Breast epithelium (tissue), 4 donors: ENCODE measurements at regions not wholly inside any gene's neighbourhood (a gene's known extent, or its start where the extent isn't known, plus 50 kb on each side); places are given as distances from the start of the nearest gene placed in this dataset.

ENCODE experiments used
- DNase-seq, 2 donors: peaks; one replicate each; pipeline ENCODE4 v3.0.0-alpha.2; 2019; ENCODE audit warnings: low spot score in 2 of 2
- H3K27ac ChIP-seq, 2 donors: fragments of 200-600 bp; sonication (generic) in 1 of 2; one replicate each; pipeline ENCODE4 v1.5.1; 2016 to 2019; ENCODE audit warnings: mild to moderate bottlenecking in 1 of 2
- H3K27me3 ChIP-seq, 2 donors: fragments of 200-600 bp; sonication (generic) in 1 of 2; one replicate each; pipeline versions ENCODE4 v1.5.1 to v1.6.0; 2017 to 2019; ENCODE audit warnings: control low read depth in 1 of 2, mild to moderate bottlenecking in 1 of 2
- H3K36me3 ChIP-seq: fragments of 200-600 bp; one replicate; pipeline ENCODE4 v1.5.1; 2019
- H3K4me1 ChIP-seq, 2 donors: fragments of 200-600 bp; sonication (generic); one replicate each; pipeline ENCODE4 v1.5.1; 2016 to 2019; ENCODE audit warnings: control low read depth in 1 of 2
- H3K4me3 ChIP-seq, 3 donors: fragments of 200-600 bp; sonication (generic); 1 replicate in 2 of 3; 2 replicates in 1 of 3; pipeline ENCODE4 v1.5.1; 2016 to 2019; ENCODE audit warnings: mild to moderate bottlenecking in 3 of 3, moderate library complexity in 2 of 3
- H3K9me3 ChIP-seq, 2 donors: fragments of 200-600 bp; sonication (generic) in 1 of 2; one replicate each; pipeline ENCODE4 v1.5.1; 2016 to 2019; ENCODE audit warnings: control low read depth in 1 of 2
- CTCF ChIP-seq, 3 donors: fragments of 450-650 bp; IDR thresholded peaks; one replicate each; pipeline ENCODE4 v1.5.1; 2016 to 2017; ENCODE audit warnings: antibody characterized with exemption in 3 of 3, mild to moderate bottlenecking in 3 of 3, moderate library complexity in 3 of 3
- POLR2A ChIP-seq: fragments of 450-650 bp; IDR thresholded peaks from one replicate; pipeline ENCODE4 v1.6.1; 2016; ENCODE audit warnings: antibody characterized with exemption, mild to moderate bottlenecking, moderate library complexity
- POLR2AphosphoS5 ChIP-seq, 3 donors: sonication (generic); formaldehyde crosslinking; IDR thresholded peaks; one replicate each; pipeline ENCODE4 v1.6.1; 2017; ENCODE audit warnings: antibody characterized with exemption in 3 of 3
- intact Hi-C: fragments of 100-400 bp; cut with DNase I; formaldehyde crosslinking; loops from one replicate; pipeline ENCODE4 v1.15.1; 2023; ENCODE audit warnings: low total_unique reads

- TF ChIP-seq POLR2A, result no peak
- no peak for TF ChIP-seq POLR2AphosphoS5 (IDR thresholded peaks at IDR 0.05)
- no peak for TF ChIP-seq CTCF (IDR thresholded peaks at IDR 0.05)
- H3K9me3 ChIP-seq, result no peaks in the 10 kb centered on the region
- no peak overlapping the region for H3K4me3 ChIP-seq
- H3K36me3 ChIP-seq, result no peaks in the 10 kb centered on the region
- H3K27ac ChIP-seq, result no peak overlapping the region
- no peaks in the 10 kb centered on the region for H3K27me3 ChIP-seq
- intact Hi-C loops, result no loop called here
- H3K4me1 ChIP-seq, result no peaks in the 10 kb centered on the region
- DNase-seq, result no peak
These were observed 133.3 kb upstream of the ANO3 start for GRCh38 chr11:26198532-26199096.

GRCh38 chr11:26199331-26200095, 132.4 kb upstream of the ANO3 start:
- no peak for DNase-seq
- Histone ChIP-seq H3K9me3 (no peaks in the 10 kb centered on the region), H3K36me3 (no peaks in the 10 kb centered on the region), H3K4me1 (no peaks in the 10 kb centered on the region), H3K27me3 (no peaks in the 10 kb centered on the region), H3K27ac (no peak overlapping the region), H3K4me3 (no peak overlapping the region)
- TF ChIP-seq POLR2AphosphoS5 (IDR thresholded peaks at IDR 0.05) (no peak), CTCF (IDR thresholded peaks at IDR 0.05) (no peak), POLR2A (no peak)
- intact Hi-C loops, result no loop called here

GRCh38 chr11:26201411-26201810, 130.5 kb upstream of the ANO3 start:
- H3K4me1 ChIP-seq, result no peaks in the 10 kb centered on the region
- H3K9me3 ChIP-seq, result no peaks in the 10 kb centered on the region
- no peak overlapping the region for H3K27ac ChIP-seq
- no peak overlapping the region for H3K4me3 ChIP-seq
- H3K27me3 ChIP-seq, result no peaks in the 10 kb centered on the region
- intact Hi-C loops, result no loop called here
- H3K36me3 ChIP-seq, result no peaks in the 10 kb centered on the region
- no peak for DNase-seq
- TF ChIP-seq POLR2AphosphoS5 (IDR thresholded peaks at IDR 0.05) (no peak), CTCF (IDR thresholded peaks at IDR 0.05) (no peak), POLR2A (no peak)

- Histone ChIP-seq H3K27ac (no peak overlapping the region), H3K4me1 (no peaks in the 10 kb centered on the region), H3K9me3 (no peaks in the 10 kb centered on the region), H3K36me3 (no peaks in the 10 kb centered on the region), H3K4me3 (no peak overlapping the region), H3K27me3 (no peaks in the 10 kb centered on the region)
- no peak for DNase-seq
- TF ChIP-seq CTCF (IDR thresholded peaks at IDR 0.05) (no peak), POLR2AphosphoS5 (IDR thresholded peaks at IDR 0.05) (no peak)
- intact Hi-C loops, result no loop called here
These were observed 129.2 kb upstream of the ANO3 start for GRCh38 chr11:26202754-26203153.

GRCh38 chr11:26204101-26204500, 127.8 kb upstream of the ANO3 start:
- Histone ChIP-seq H3K9me3 (no peaks in the 10 kb centered on the region), H3K36me3 (no peaks in the 10 kb centered on the region), H3K4me1 (no peaks in the 10 kb centered on the region), H3K27ac (no peak overlapping the region), H3K27me3 (no peaks in the 10 kb centered on the region), H3K4me3 (no peak overlapping the region)
- TF ChIP-seq POLR2A (no peak), CTCF (IDR thresholded peaks at IDR 0.05) (no peak), POLR2AphosphoS5 (IDR thresholded peaks at IDR 0.05) (no peak)
- intact Hi-C loops, result no loop called here
- DNase-seq, result no peak
